Ascending aorta (tissue), 2 donors: ENCODE measurements at regions not wholly inside any gene's neighbourhood (a gene's known extent, or its start where the extent isn't known, plus 50 kb on each side); places are given as distances from the start of the nearest gene placed in this dataset.

Experiments
- DNase-seq, 2 donors: peaks; one replicate each; pipeline ENCODE4 v3.0.0-alpha.2; 2019; ENCODE audit warnings: low spot score in 2 of 2
- H3K27ac ChIP-seq, 2 donors: fragments of 200-600 bp; sonication (generic); one replicate each; pipeline ENCODE4 v1.5.1; 2016 to 2017; ENCODE audit warnings: mild to moderate bottlenecking in 1 of 2
- H3K27me3 ChIP-seq: fragments of 200-600 bp; sonication (generic); one replicate; pipeline ENCODE4 v1.5.1; 2017
- H3K36me3 ChIP-seq, 2 donors: fragments of 200-600 bp; sonication (generic); one replicate each; pipeline ENCODE4 v1.5.1; 2016
- H3K4me1 ChIP-seq, 2 donors: fragments of 200-600 bp; sonication (generic); one replicate each; pipeline ENCODE4 v1.5.1; 2016 to 2017; ENCODE audit warnings: mild to moderate bottlenecking in 1 of 2
- H3K4me3 ChIP-seq, 2 donors: fragments of 200-600 bp; sonication (generic); one replicate each; pipeline ENCODE4 v1.5.1; 2016 to 2017; ENCODE audit warnings: mild to moderate bottlenecking in 1 of 2
- H3K9me3 ChIP-seq, 2 donors: fragments of 200-600 bp; sonication (generic); one replicate each; pipeline ENCODE4 v1.5.1; 2016
- intact Hi-C: fragments of 100-400 bp; cut with DNase I; formaldehyde crosslinking; loops from one replicate; pipeline ENCODE4 v1.15.1; 2023
- TF ChIP-seq, protein P1 (sequence below), 3 experiments: fragments of 200-600 bp in 2 of 3; fragments of 450-650 bp in 1 of 3; sonication (generic) in 2 of 3; IDR thresholded peaks; one replicate each; pipeline ENCODE4 v1.5.1; 2016 to 2019; ENCODE audit warnings: antibody characterized with exemption in 3 of 3, mild to moderate bottlenecking in 1 of 3, moderate library complexity in 1 of 3

DNA sequence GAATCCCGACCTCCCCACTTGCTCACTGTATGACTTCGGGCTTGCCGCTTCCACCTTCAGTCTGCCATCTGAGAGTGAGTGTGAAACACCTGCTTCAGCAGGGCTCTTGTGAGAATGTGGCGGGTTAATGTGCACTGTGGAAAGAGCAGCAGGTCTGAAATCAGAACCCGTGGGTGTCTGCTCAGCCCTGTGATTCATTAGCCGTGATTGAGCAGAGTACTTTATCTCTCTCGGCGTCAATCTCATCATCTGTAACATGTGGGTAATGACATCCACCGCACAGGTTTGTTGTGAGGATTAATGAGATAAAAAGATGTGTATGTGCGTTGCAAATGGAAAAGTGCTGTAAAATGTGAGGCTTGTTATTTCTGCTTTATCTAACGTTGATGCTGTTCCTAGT is 128.6 kb downstream of the LRATD1 start:
- H3K27me3 ChIP-seq = no peaks in the 10 kb centered on the region
- no peak for DNase-seq
- H3K36me3 ChIP-seq = no peaks in the 10 kb centered on the region
- no peaks in the 10 kb centered on the region for H3K9me3 ChIP-seq
- no peak overlapping the region for H3K4me3 ChIP-seq
- intact Hi-C loops = no loop called here
- TF ChIP-seq, protein P1, sequence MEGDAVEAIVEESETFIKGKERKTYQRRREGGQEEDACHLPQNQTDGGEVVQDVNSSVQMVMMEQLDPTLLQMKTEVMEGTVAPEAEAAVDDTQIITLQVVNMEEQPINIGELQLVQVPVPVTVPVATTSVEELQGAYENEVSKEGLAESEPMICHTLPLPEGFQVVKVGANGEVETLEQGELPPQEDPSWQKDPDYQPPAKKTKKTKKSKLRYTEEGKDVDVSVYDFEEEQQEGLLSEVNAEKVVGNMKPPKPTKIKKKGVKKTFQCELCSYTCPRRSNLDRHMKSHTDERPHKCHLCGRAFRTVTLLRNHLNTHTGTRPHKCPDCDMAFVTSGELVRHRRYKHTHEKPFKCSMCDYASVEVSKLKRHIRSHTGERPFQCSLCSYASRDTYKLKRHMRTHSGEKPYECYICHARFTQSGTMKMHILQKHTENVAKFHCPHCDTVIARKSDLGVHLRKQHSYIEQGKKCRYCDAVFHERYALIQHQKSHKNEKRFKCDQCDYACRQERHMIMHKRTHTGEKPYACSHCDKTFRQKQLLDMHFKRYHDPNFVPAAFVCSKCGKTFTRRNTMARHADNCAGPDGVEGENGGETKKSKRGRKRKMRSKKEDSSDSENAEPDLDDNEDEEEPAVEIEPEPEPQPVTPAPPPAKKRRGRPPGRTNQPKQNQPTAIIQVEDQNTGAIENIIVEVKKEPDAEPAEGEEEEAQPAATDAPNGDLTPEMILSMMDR (IDR thresholded peaks at IDR 0.05) = no peak
- H3K4me1 ChIP-seq = no peaks in the 10 kb centered on the region
- no peak overlapping the region for H3K27ac ChIP-seq

DNA sequence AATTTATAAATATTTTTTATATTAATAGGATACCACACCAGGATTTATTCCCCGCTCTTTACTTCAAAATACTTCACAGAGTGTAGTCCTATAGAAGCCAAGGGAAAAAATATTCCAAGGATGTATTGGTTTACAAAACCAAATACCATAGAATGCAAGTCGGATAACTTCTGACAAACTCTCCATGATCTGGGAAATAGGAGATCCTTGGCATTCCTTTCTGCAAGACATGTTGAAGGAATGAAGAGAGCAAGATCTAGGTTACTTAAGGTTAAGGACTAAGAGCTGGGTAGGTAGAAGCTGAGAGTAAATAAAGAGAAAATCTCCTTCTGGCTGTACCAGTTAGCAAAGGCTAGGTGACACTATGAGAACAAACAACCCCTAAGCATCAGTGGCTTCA is 141.2 kb downstream of the LRATD1 start:
- TF ChIP-seq, protein P1 (IDR thresholded peaks at IDR 0.05) = no peak
- Histone ChIP-seq H3K27ac (no peak overlapping the region), H3K4me3 (no peak overlapping the region), H3K36me3 (no peaks in the 10 kb centered on the region), H3K9me3 (no peaks in the 10 kb centered on the region), H3K27me3 (no peaks in the 10 kb centered on the region), H3K4me1 (no peaks in the 10 kb centered on the region)
- intact Hi-C loops = no loop called here
- no peak for DNase-seq

DNA sequence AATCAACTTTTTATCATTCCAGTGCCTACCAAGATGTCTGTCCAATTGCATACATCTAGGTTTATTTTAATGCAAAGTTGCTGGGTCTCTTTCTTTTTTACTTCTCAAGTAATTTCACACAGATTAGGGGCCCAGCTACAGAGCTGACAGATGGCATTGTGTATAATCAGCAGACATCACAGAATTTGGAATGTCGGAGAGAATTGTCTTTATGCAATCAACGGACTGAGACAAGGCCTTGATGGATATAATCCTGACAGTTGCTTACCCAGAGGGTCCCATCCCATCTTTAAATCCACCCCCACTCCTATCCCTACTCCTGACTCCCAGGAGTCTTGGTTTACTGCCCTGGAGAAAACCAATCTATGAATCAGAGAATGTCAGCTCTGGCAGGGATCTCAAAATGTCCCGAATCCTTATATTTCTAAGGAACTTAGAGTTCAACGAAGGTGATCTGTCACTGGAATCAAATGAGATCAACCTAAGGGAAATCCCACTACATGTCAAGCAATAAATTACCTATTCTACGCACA is 142.0 kb downstream of the LRATD1 start:
- Histone ChIP-seq H3K9me3 (no peaks in the 10 kb centered on the region), H3K36me3 (no peaks in the 10 kb centered on the region), H3K4me3 (no peak overlapping the region), H3K27me3 (no peaks in the 10 kb centered on the region), H3K27ac (no peak overlapping the region), H3K4me1 (no peaks in the 10 kb centered on the region)
- TF ChIP-seq, protein P1 (IDR thresholded peaks at IDR 0.05) = no peak
- intact Hi-C loops = no loop called here
- DNase-seq = no peak

DNA sequence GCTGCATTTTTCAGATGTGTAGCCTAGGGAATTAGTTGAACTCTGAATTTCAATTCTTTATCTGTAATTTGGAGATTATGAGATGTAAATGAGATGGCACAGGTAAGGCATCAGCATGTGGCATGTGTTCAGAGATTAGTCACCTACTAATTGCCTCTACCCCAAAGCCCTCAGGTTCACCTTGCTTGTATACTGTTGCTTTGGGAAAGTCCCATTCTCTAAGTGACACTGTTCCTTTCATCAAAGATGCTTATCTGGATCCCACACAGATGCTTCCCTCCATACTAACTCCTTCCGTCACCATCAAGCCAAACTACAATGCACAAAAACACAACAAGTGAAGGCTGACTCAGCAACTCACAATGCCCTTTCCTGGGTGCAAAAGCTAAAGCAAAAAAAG is 143.7 kb downstream of the LRATD1 start:
- TF ChIP-seq, protein P1 (IDR thresholded peaks at IDR 0.05) = no peak
- intact Hi-C loops = no loop called here
- H3K9me3 ChIP-seq = no peaks in the 10 kb centered on the region

DNA sequence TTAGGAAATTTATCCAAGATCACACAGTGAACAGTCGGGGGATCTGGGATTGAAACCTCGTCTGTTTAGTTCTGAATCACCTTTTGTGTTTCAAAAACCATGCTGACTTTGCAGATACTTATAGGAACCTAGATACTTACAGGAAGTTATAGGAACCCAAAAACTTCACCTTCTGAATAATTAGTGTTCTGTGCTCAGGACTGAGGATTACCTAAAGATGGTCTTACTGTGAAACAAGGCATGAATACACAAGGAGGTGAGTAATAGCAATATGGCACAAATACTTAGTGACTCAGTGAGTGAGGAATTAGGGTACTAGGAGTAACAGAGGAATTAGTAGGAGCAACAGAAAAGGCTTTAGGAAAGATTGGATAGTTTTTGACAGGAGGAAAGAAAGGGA is 145.5 kb downstream of the LRATD1 start:
- intact Hi-C loops = no loop called here
- no peaks in the 10 kb centered on the region for H3K4me1 ChIP-seq
- H3K9me3 ChIP-seq = no peaks in the 10 kb centered on the region
- H3K27ac ChIP-seq = no peak overlapping the region
- TF ChIP-seq, protein P1 (IDR thresholded peaks at IDR 0.05) = no peak
- no peak for DNase-seq
- no peaks in the 10 kb centered on the region for H3K36me3 ChIP-seq
- H3K4me3 ChIP-seq = no peak overlapping the region
- H3K27me3 ChIP-seq = no peaks in the 10 kb centered on the region

More for the DNA sequence above, 143.7 kb downstream of the LRATD1 start:
- DNase-seq = no peak
- Histone ChIP-seq H3K27ac (no peak overlapping the region), H3K4me1 (no peaks in the 10 kb centered on the region), H3K36me3 (no peaks in the 10 kb centered on the region), H3K27me3 (no peaks in the 10 kb centered on the region), H3K4me3 (no peak overlapping the region)

DNA sequence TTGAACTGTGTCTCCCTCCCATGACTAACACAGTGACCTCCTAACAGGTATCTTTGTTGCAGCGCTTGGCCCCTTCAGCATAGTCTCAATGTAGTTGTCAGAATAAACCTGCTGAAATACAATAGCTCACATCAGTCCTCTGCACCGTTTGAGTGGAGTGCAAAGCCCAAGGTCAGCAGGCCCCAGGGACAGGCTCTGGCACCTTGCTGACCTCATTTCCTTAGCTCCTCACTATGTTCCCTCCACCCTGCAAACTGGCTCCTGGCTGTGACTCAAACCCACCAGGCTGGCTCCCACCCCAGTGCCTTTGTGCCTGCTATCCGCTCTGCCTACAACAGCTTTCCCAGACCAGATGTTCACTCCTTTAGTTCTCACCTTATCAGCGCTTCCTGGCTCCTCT is 146.7 kb downstream of the LRATD1 start:
- intact Hi-C loops = no loop called here

More for the DNA sequence above, 146.7 kb downstream of the LRATD1 start:
- Histone ChIP-seq H3K27me3 (no peaks in the 10 kb centered on the region), H3K4me3 (no peak overlapping the region), H3K27ac (no peak overlapping the region), H3K9me3 (no peaks in the 10 kb centered on the region), H3K36me3 (no peaks in the 10 kb centered on the region), H3K4me1 (no peaks in the 10 kb centered on the region)
- no peak for DNase-seq
- TF ChIP-seq, protein P1 (IDR thresholded peaks at IDR 0.05) = no peak
